Keratinocyte (primary cell): ENCODE measurements at regions not wholly inside any gene's neighbourhood (a gene's known extent, or its start where the extent isn't known, plus 50 kb on each side); places are given as distances from the start of the nearest gene placed in this dataset.
A peak's percentile ranks its signal among the peaks of the same experiment; 100 is the strongest.

Source experiments
- DNase-seq: peaks from one replicate; pipeline ENCODE4 v3.0.0-alpha.2; 2011; ENCODE audit warnings: low read depth, missing footprints, low spot score
- FAIRE-seq: peaks from 2 replicates; lab custom pipeline; 2011; peaks lifted over from hg19 to GRCh38; lab: Jason Lieb, UNC
- H2AFZ ChIP-seq: 2 replicates; pipeline ENCODE4 v1.6.0; 2012; ENCODE audit warnings: low read length, control low read depth, inconsistent platforms; ENCODE audit not compliant: control insufficient read depth
- H3K27ac ChIP-seq: 2 replicates; pipeline ENCODE4 v1.5.1; 2011; ENCODE audit warnings: low read length; ENCODE audit not compliant: control insufficient read depth, insufficient read depth
- H3K27me3 ChIP-seq: 3 replicates; pipeline ENCODE4 v1.6.0; 2011; ENCODE audit warnings: low read length; ENCODE audit not compliant: control insufficient read depth, insufficient read depth; ENCODE audit errors: extremely low read depth
- H3K36me3 ChIP-seq, 2 experiments: 2 replicates in 1 of 2; 3 replicates in 1 of 2; pipeline ENCODE4 v1.5.1; 2011; ENCODE audit warnings: low read length in 2 of 2, mild to moderate bottlenecking in 1 of 2; ENCODE audit not compliant: control insufficient read depth in 2 of 2, insufficient read depth in 2 of 2; ENCODE audit errors: extremely low read depth in 1 of 2
- H3K4me1 ChIP-seq: 3 replicates; pipeline ENCODE4 v1.5.1; 2011; ENCODE audit warnings: low read length; ENCODE audit not compliant: control insufficient read depth, insufficient read depth; ENCODE audit errors: extremely low read depth
- H3K4me2 ChIP-seq: 3 replicates; pipeline ENCODE4 v1.6.0; 2011; ENCODE audit warnings: low read depth, low read length; ENCODE audit not compliant: control insufficient read depth, insufficient read depth; ENCODE audit errors: extremely low read depth
- H3K4me3 ChIP-seq, 3 experiments: fragments of 200-600 bp in 1 of 3; sonication (generic) in 1 of 3; 2 replicates in 2 of 3; 3 replicates in 1 of 3; pipeline ENCODE4 v1.5.1; 2011 to 2016; ENCODE audit warnings: low read length in 3 of 3, mild to moderate bottlenecking in 3 of 3, control low read depth in 2 of 3, inconsistent platforms in 1 of 3, low read depth in 1 of 3, mixed read lengths in 1 of 3, mixed run types in 1 of 3, moderate library complexity in 1 of 3; ENCODE audit not compliant: control insufficient read depth in 2 of 3, insufficient read depth in 2 of 3; ENCODE audit errors: extremely low read depth in 1 of 3
- H3K79me2 ChIP-seq: 2 replicates; pipeline ENCODE4 v1.6.0; 2012; ENCODE audit warnings: low read length; ENCODE audit not compliant: control insufficient read depth, insufficient read depth
- H3K9ac ChIP-seq: 3 replicates; pipeline ENCODE4 v1.6.0; 2011; ENCODE audit warnings: low read length; ENCODE audit not compliant: control insufficient read depth, insufficient read depth; ENCODE audit errors: extremely low read depth
- H3K9me1 ChIP-seq: 3 replicates; pipeline ENCODE4 v1.6.0; 2011; ENCODE audit warnings: low read length; ENCODE audit not compliant: control insufficient read depth, insufficient read depth; ENCODE audit errors: extremely low read depth
- H3K9me3 ChIP-seq: 2 replicates; pipeline ENCODE4 v1.5.1; 2012; ENCODE audit warnings: low read depth, low read length; ENCODE audit not compliant: control insufficient read depth
- H4K20me1 ChIP-seq: 3 replicates; pipeline ENCODE4 v1.6.0; 2011; ENCODE audit warnings: low read length; ENCODE audit not compliant: control insufficient read depth, insufficient read depth; ENCODE audit errors: extremely low read depth
- CTCF ChIP-seq, 3 experiments: IDR thresholded peaks in 1 of 3; conservative IDR thresholded peaks in 1 of 3; optimal IDR thresholded peaks in 1 of 3; 2 replicates in 2 of 3; 3 replicates in 1 of 3; pipeline versions ENCODE3 to v1.5.1; 2011; ENCODE audit warnings: low read length in 3 of 3, mild to moderate bottlenecking in 3 of 3, moderate library complexity in 2 of 3, control low read depth in 1 of 3, inconsistent platforms in 1 of 3; ENCODE audit not compliant: insufficient read depth in 2 of 3; ENCODE audit errors: extremely low read depth in 1 of 3
- EZH2 ChIP-seq: IDR thresholded peaks from one replicate; pipeline ENCODE4 v1.6.1; 2012; ENCODE audit warnings: inconsistent platforms, mild to moderate bottlenecking, low read length, moderate library complexity
- dilution Hi-C: fragments of 300-500 bp; cut with MboI; formaldehyde crosslinking; loops from one replicate; pipeline ENCODE4 v1.7.0; 2020; ENCODE audit warnings: low sequenced_read_pairs; ENCODE audit not compliant: extremely low pct_ligation_motif_present

GRCh38 chr6:95093154-95093553 is 484.2 kb upstream of the MANEA start:
- Histone ChIP-seq H3K4me1 (peaks cover 30% of the 10 kb centered on the region), H3K9me1 (no peaks in the 10 kb centered on the region), H3K27me3 (no peaks in the 10 kb centered on the region), H3K79me2 (no peaks in the 10 kb centered on the region), H2AFZ (peak overlapping the region; percentile 91), H3K9ac (peak overlapping the region; percentile 32), H3K27ac (peak overlapping the region; percentile 76), H3K4me2 (peak overlapping the region; percentile 89), H3K9me3 (no peaks in the 10 kb centered on the region), H4K20me1 (no peaks in the 10 kb centered on the region), H3K36me3 (no peaks in the 10 kb centered on the region), H3K4me3 (peak overlapping the region in 2 of 3 experiments; percentile 41 to 57)
- FAIRE-seq (no peak), DNase-seq (peak; percentile 53)
- TF ChIP-seq EZH2 (no peak), CTCF (optimal IDR thresholded peaks at IDR 0.05 in 1 of 3, IDR thresholded peaks at IDR 0.05 in 1 of 3, conservative IDR thresholded peaks at IDR 0.05 in 1 of 3; ENCODE audit: extremely low read depth in 1 of 3, insufficient read depth in 2 of 3, low read length in 3 of 3) (no peak)
- dilution Hi-C loops, result no loop called here

- peak overlapping the region in 2 of 3 experiments; percentile 58 to 59 for H3K4me3 ChIP-seq
- H3K36me3 ChIP-seq, result no peaks in the 10 kb centered on the region
- no peaks in the 10 kb centered on the region for H3K9me3 ChIP-seq
- H3K9ac ChIP-seq, result peak overlapping the region; percentile 63
- TF ChIP-seq CTCF (optimal IDR thresholded peaks at IDR 0.05 in 1 of 3, IDR thresholded peaks at IDR 0.05 in 1 of 3, conservative IDR thresholded peaks at IDR 0.05 in 1 of 3; ENCODE audit: extremely low read depth in 1 of 3, insufficient read depth in 2 of 3, low read length in 3 of 3), result no peak
- TF ChIP-seq EZH2, result no peak
- H3K4me1 ChIP-seq, result peaks cover 30% of the 10 kb centered on the region
- no peaks in the 10 kb centered on the region for H3K9me1 ChIP-seq
- H4K20me1 ChIP-seq, result no peaks in the 10 kb centered on the region
- H3K27ac ChIP-seq, result peak overlapping the region; percentile 91
- H3K27me3 ChIP-seq, result no peaks in the 10 kb centered on the region
- no peaks in the 10 kb centered on the region for H3K79me2 ChIP-seq
- no peak for FAIRE-seq
- H2AFZ ChIP-seq, result peak overlapping the region; percentile 64
- peak; percentile 41 for DNase-seq
- peak overlapping the region; percentile 81 for H3K4me2 ChIP-seq
- dilution Hi-C loops, result no loop called here
These were observed 482.3 kb upstream of the MANEA start for GRCh38 chr6:95094751-95095663.
